Breast epithelium (tissue), 3 donors: ENCODE measurements at regions not wholly inside any gene's neighbourhood (a gene's known extent, or its start where the extent isn't known, plus 50 kb on each side); places are given as distances from the start of the nearest gene placed in this dataset.

Source experiments
- CTCF ChIP-seq, 3 donors: fragments of 450-650 bp; IDR thresholded peaks; one replicate each; pipeline ENCODE4 v1.5.1; 2016 to 2017; ENCODE audit warnings: antibody characterized with exemption in 3 of 3, mild to moderate bottlenecking in 3 of 3, moderate library complexity in 3 of 3
- POLR2A ChIP-seq: fragments of 450-650 bp; IDR thresholded peaks from one replicate; pipeline ENCODE4 v1.6.1; 2016; ENCODE audit warnings: antibody characterized with exemption, mild to moderate bottlenecking, moderate library complexity
- POLR2AphosphoS5 ChIP-seq, 3 donors: sonication (generic); formaldehyde crosslinking; IDR thresholded peaks; one replicate each; pipeline ENCODE4 v1.6.1; 2017; ENCODE audit warnings: antibody characterized with exemption in 3 of 3

- TF ChIP-seq POLR2AphosphoS5 (IDR thresholded peaks at IDR 0.05) = no peak
- TF ChIP-seq POLR2A = no peak
- TF ChIP-seq CTCF (IDR thresholded peaks at IDR 0.05) = no peak
Observed at GRCh38 chr2:56732946-56733345, 549.2 kb downstream of the CCDC85A start.
